GM11168 (cell line): ENCODE measurements at regions not wholly inside any gene's neighbourhood (a gene's known extent, or its start where the extent isn't known, plus 50 kb on each side); places are given as distances from the start of the nearest gene placed in this dataset.
"Not testable (repeated sequence)": the region's sequence is repeated elsewhere in the genome, so short reads cannot be mapped to it uniquely, and the experiment has no call there.

Experiments used
- in situ Hi-C: fragments of 300-500 bp; cut with MboI; formaldehyde crosslinking; loops from one replicate; pipeline ENCODE4 v1.12.0; 2022; ENCODE audit warnings: low sequenced_read_pairs; ENCODE audit not compliant: unreplicated experiment

- in situ Hi-C loops = loop anchor here (25.0 kb wide), 2 partner anchors 216 to 1866 kb away; no protein-coding TSS in a partner anchor
Observed at GRCh38 chr21:28727809-28728208, 264.9 kb downstream of the LTN1 start.

- in situ Hi-C loops = loop anchor here (25.0 kb wide), 2 partner anchors 213 to 1863 kb away; no protein-coding TSS in a partner anchor
Observed at GRCh38 chr21:28725396-28725795, 267.3 kb downstream of the LTN1 start.

DNA sequence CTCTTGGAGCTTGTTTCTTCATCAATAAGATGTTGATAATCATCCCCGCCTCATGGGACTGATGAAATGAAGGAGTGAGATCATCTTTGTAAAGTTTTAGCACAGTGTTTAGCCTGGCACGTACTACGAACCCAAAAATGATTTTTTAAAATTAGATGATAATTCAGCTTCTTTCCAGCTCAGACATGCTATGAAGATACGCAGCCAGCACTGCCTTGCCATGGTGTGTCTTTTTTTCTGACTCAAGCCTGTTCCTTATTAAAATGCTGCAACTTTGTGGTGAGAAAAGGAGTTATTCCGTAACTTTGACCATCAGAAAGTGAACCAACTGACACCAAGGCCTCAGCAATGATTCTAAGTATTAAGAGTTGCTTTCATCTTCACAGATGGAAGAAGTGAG, 269.0 kb downstream of the LTN1 start:
- in situ Hi-C loops = no loop called here

DNA sequence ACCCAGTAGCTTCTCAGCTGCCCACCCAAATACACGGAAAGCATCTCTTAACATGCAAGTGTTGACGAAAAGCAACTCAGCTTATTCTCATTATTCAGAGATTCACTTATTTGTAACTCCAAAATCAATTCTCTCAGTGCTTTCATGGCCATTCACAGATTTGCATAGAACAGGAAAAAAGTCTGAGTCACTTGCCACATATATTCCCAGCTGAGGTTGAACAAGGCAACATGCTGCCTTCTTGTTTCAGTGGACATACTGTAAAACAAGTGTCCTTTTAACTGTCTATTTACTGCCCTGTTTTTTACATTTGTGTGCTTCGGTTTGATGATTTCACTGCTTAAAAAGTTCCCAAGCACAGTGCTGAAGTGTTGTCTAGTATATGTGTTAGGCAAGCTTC, 273.0 kb downstream of the LTN1 start:
- in situ Hi-C loops = no loop called here

DNA sequence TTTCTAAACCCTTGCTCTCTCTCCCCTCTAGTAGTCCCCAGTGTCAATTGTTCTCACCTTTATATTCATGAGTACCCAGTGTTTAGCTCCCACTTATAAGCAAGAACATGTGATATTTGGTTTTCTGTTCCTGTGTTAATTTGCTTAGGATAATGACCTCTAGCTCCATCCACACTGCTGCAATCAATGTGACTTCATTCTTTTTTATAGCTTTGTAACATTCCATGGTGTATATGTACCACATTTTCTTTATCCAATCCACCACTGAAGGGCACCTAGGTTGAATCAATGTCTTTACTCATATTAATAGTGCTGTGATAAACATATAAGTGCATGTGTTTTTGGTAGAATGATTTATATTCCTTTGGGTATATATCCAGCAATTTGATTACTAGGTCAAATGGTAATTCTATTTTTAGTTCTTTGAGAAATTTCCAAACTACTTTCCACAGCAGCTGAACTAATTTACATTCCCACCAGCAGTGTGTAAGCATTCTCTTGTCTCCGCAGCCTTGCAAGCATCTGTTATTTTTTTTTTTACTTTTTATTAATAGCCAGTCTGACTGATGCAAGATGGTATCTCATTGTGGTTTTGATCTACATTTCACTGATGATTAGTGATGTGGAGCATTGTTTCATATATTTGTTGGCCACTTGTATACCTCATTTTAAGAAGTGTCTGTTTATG, 277.8 kb downstream of the LTN1 start:
- in situ Hi-C loops = no loop called here

DNA sequence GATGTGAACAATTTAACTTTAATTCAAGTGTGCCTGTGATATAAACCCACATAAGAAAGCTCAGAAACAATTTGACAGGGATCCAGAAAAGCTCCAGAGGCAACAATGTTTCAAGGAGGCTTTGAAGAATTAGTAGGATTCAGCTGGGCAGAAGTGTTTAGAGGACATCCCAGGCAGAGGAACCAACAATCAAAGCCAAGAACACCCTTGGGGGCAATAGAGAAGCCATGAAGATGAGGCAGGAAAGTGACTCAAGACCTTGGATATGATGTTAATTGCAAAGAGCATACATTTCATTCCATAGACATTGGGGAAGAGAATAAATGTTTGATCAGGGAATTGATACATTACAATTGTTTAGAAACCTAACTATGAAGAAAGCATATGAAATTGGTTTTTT, 280.3 kb downstream of the LTN1 start:
- in situ Hi-C loops = no loop called here

- in situ Hi-C loops = no loop called here
Observed at GRCh38 chr21:28705616-28706015, 287.1 kb downstream of the LTN1 start.

- in situ Hi-C loops = no loop called here
Observed at GRCh38 chr21:28704746-28705145, 287.9 kb downstream of the LTN1 start.

DNA sequence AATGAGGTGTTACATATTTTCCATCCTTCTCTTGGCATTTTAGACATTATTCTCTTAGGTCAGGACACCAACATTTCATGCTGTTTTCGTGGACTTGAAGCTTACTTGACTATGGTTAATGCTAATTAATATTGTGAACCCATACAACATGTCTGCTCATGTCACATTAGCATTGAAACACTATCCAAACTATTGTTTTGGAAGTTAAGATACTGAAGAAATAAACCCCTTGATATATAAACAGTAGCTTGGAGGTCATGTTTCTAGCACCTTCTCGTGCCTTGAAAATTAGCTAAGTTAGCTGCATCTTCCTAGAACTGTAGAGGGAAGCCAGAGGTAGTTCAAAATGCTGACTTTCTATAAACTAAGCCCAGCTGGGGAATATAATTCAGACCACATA, 288.8 kb downstream of the LTN1 start:
- in situ Hi-C loops = no loop called here

DNA sequence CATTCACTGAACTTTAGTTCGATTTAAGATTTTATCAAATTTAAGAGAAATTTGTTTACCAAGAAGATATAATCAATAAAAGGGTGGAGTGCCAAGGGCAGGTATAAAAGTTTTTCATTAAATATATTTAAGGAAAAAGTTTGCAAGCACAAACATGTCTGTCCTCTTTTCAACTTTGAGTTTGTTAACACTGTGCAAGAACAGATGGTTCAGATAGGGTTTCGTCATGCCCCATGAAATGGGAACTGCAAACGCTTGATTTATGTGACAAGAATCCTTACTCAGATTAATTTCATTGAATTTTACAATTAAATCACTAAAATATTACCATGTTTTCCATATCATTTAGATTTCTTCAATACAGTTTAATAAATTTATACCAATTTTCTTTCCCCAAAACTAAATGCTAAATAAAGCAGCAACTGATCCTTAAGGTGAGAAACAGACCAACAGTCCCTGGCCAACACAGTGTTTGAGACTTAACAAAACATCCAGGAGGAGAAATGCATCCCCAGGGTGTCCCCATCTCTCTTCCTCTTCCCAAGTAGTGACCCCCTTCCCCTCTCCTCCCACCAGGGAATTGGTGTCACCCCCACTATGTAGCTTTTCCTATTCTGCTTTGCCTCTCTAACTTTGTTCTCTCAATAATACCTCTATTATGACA, 292.9 kb downstream of the LTN1 start:
- in situ Hi-C loops = no loop called here

DNA sequence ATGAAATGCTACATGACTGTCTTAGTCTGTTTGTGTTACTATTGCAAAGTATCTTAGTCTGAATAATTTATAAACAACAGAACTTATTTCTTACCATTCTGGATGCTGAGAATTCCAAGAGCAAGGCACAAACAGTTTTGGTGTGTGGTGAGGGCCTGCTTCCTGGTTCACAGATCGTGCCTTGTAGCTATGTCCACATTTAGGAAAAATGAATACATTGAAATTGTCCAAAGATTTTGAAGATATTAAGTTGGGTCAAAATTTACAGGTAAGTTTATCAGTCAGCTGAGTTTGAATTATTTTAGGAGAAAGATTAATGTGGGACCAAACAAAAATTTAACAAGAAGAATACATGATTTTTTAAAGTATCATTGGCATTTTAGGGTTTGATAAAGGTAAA, 293.5 kb downstream of the LTN1 start:
- in situ Hi-C loops = no loop called here

DNA sequence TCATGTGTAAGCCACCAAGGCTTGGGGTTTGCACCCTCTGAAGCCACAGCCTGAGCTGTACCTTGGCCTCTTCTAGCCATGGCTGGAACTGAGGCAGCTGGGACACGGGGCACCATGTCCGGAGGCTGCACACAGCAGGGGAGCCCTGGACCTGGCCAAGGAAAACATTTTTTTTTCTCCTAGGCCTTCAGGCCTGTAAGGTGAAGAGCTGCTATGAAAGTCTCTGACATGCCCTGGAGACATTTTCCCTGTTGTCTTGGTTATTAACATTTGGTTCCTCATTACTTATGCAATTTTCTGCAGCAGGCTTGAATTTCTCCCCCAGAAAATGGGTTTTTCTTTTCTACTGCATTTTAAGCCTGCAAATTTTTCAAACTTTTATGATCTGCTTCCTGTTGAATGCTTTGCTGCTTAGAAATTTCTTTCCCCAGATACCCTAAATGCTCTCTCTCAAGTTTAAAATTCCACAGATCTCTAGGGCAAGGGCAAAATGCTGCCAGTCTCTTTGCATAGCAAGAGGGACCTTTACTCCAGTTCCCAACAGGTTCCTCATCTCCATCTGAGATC, 295.8 kb downstream of the LTN1 start:
- in situ Hi-C loops = no loop called here

DNA sequence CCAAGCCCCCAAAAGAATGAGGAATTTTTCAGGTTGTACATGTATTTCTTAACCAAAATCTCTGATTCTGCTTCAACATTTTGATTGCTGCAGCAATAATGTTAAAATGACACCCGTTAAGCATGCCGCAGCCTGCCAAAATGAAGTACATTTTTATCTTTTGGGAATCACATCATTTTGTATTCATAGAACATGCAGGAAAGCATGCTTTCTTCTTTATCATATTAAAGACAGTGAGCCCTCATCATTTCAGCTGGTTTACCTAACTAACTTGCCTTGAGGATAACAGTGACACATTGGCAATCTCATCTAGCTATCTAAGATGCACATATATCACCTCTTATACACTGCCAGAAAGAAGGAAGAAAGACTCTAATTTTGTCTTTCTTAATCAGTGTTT, 299.2 kb downstream of the LTN1 start:
- in situ Hi-C loops = no loop called here

- in situ Hi-C loops = no loop called here
Observed at GRCh38 chr21:28690196-28690595, 302.5 kb downstream of the LTN1 start.

GRCh38 chr21:28688381-28688780, 304.3 kb downstream of the LTN1 start:
- in situ Hi-C loops = no loop called here

DNA sequence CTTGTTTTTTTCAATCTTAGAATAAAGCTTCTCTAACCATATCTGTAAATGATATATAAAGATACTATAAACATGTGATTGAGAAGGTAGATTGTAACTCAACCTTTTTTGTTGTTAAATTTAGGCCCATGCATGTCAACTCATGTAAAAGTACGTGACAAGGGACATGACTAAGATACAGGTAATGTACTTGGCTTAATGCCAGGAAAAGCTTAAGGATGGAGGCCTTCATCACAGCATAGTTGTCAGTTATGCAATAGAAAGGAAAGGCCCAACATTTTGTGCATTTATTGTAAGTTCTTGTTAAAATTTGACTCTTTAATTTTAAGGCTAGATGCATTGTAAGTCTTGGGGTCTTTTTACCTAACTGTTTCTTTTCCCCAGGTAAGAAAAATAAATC, 305.1 kb downstream of the LTN1 start:
- in situ Hi-C loops = no loop called here

DNA sequence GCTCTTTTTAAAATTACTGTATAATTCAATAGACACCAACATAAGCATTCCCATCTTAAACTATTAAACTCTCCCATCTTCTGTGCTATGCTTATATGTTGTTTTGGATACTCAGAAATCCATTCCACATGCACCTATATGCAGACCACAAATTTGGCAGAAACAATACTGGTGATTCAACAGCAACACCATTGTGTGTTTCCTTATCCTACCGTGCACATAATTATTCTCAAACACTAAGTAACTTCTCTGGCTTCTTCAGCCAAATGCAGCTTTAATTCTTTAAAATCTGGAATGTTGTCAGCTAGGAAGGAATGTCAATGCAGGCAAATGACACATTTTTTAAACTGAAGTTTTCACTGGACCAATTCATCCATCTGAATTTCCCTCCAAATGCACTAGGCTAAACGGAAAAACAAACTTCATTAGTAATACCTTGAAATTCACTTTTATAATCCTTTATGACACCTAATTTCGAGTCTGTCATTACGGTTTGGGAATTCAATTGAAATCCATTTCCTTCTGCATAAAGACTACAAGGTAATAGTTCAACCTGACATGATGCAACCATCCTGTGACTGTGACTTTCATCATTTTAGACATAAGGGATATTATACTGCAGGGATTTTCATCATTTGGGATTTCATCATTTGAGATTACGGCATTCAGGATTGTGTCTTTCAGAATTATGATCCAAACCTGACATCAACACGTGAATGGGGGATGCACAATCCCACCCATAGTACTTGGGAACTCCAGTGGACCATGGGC, 308.5 kb downstream of the LTN1 start:
- in situ Hi-C loops = no loop called here

DNA sequence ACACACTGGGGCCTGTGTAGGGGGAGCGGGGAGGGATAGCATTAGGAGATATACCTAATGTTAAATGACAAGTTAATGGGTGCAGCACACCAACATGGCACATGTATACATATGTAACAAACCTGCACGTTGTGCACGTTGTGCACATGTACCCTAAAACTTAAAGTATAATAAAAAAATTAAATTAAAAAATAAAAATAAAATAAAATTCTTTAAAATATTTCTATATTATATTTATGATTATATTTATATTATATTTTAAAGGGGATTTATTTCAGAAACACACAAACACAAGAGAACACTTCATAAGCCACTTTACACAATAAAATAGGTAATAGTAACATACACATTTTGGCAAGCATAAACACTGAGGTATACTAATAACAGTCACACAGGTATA, 309.8 kb downstream of the LTN1 start:
- in situ Hi-C loops = not testable (repeated sequence)

DNA sequence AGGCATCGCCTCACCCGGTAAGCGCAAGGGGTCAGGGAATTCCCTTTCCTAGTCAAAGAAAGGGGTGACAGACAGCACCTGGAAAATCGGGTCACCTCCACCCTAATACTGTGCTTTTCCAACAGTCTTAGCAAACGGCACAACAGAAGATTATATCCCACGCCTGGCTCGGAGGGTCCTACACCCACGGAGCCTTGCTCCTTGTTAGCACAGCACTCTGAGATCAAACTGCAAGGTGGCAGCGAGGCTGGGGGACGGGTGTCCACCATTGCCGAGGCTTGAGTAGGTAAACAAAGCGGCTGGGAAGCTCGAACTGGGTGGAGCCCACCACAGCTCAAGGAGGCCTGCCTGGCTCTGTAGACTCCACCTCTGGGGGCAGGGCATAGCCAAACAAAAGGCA, 315.6 kb downstream of the LTN1 start:
- in situ Hi-C loops = not testable (repeated sequence)

GRCh38 chr21:28675331-28676041, 317.2 kb downstream of the LTN1 start:
- in situ Hi-C loops = no loop called here
